ENCODE measurements at regions not wholly inside any gene's neighbourhood (a gene's known extent, or its start where the extent isn't known, plus 50 kb on each side); places are given as distances from the start of the nearest gene placed in this dataset.

- intact Hi-C loops (cut with DNase I, micrococcal nuclease), result no loop called here
- H3K4me3 ChIP-seq, result no peak overlapping the region
- H3K4me1 ChIP-seq (ENCODE audit: low read depth), result no peaks in the 10 kb centered on the region
- no peaks in the 10 kb centered on the region for H3K36me3 ChIP-seq (ENCODE audit: low read depth)
- TF ChIP-seq CTCF (IDR thresholded peaks at IDR 0.05), result no peak
- ATAC-seq, result no peak
- H3K9me3 ChIP-seq, result no peaks in the 10 kb centered on the region
- DNase-seq, result no peak
These were observed 54.2 kb upstream of the AMPD3 start for GRCh38 chr11:10400856-10401255.

- H3K4me3 ChIP-seq, result no peak overlapping the region
- no peaks in the 10 kb centered on the region for H3K36me3 ChIP-seq (ENCODE audit: low read depth)
- no peaks in the 10 kb centered on the region for H3K4me1 ChIP-seq (ENCODE audit: low read depth)
- ATAC-seq (no peak), DNase-seq (no peak)
- intact Hi-C loops (cut with DNase I, micrococcal nuclease), result no loop called here
- H3K9me3 ChIP-seq, result no peaks in the 10 kb centered on the region
- TF ChIP-seq CTCF (IDR thresholded peaks at IDR 0.05), result no peak
These were observed 53.8 kb upstream of the AMPD3 start for GRCh38 chr11:10401256-10401655.

- no peak for TF ChIP-seq CTCF (IDR thresholded peaks at IDR 0.05)
- no peaks in the 10 kb centered on the region for H3K9me3 ChIP-seq
- DNase-seq, result no peak
- H3K4me1 ChIP-seq (ENCODE audit: low read depth), result no peaks in the 10 kb centered on the region
- intact Hi-C loops (cut with DNase I, micrococcal nuclease), result no loop called here
- H3K36me3 ChIP-seq (ENCODE audit: low read depth), result no peaks in the 10 kb centered on the region
- H3K4me3 ChIP-seq, result no peak overlapping the region
- no peak for ATAC-seq
These were observed 53.2 kb upstream of the AMPD3 start for GRCh38 chr11:10401696-10402392.

All from mucosa of descending colon (tissue), 3 donors.